ENCODE measurements at regions not wholly inside any gene's neighbourhood (a gene's known extent, or its start where the extent isn't known, plus 50 kb on each side); places are given as distances from the start of the nearest gene placed in this dataset.
"Not testable (repeated sequence)": the region's sequence is repeated elsewhere in the genome, so short reads cannot be mapped to it uniquely, and the experiment has no call there.

DNA sequence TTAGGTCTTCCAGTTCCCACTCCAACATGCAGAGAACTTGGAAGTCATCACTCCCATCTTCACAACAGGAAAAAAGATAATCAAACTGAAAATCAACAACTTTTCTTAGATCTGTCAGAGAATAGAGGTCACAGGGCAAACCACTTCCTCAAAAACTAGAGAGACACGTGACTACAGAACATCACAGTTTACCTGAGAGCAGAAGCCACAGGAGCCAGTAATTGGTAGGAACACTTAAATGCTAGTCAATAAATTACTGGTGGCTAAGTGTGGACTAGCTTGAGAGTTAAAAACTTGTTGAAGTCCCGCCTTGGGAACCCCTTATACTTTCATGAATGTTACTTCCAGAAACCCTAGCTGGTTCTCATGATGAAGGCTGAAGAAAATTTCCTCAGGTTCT lies 81.1 kb downstream of the THSD1 start:
- H3K27ac Mint-ChIP-seq; H3K27me3 Mint-ChIP-seq (ENCODE audit: low read depth); H3K9me3 Mint-ChIP-seq; DNase-seq (ENCODE audit: low spot score); H3K4me1 Mint-ChIP-seq (ENCODE audit: low read depth); intact Hi-C loops (cut with micrococcal nuclease); H3K36me3 Mint-ChIP-seq (ENCODE audit: low read depth); H3K4me3 Mint-ChIP-seq (ENCODE audit: low read depth): not testable (repeated sequence)

DNA sequence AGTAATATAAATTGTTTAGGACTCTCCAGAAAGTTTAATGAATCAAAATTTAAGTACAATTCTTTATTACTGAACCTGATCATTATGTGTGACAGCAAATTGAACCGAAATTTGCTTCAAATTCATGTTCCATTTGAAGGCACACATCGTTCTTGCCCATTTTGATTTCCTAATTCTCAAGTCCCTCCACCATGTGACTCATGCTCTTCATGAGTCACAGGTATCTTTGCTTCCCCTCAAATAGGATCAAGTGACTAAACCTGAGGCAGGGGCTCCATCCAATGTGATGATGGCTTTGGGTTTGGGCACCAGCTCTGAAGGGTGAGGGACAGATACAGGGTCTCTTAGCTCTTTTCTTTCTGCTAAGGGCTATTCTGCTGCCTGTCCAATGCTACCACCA lies 86.1 kb downstream of the THSD1 start:
- Mint-ChIP-seq H3K27me3 (ENCODE audit: low read depth) (peaks cover 15% of the 10 kb centered on the region), H3K9me3 (no peaks in the 10 kb centered on the region), H3K4me3 (ENCODE audit: low read depth) (no peak overlapping the region), H3K36me3 (ENCODE audit: low read depth) (no peaks in the 10 kb centered on the region), H3K4me1 (ENCODE audit: low read depth) (peaks cover 2% of the 10 kb centered on the region), H3K27ac (no peak overlapping the region)
- intact Hi-C loops (cut with micrococcal nuclease): no loop called here
- DNase-seq (ENCODE audit: low spot score): no peak

GRCh38 chr13:52309833-52310232 lies 96.1 kb downstream of the THSD1 start:
- H3K4me3 Mint-ChIP-seq (ENCODE audit: low read depth); intact Hi-C loops (cut with micrococcal nuclease); H3K36me3 Mint-ChIP-seq (ENCODE audit: low read depth); H3K4me1 Mint-ChIP-seq (ENCODE audit: low read depth); H3K27me3 Mint-ChIP-seq (ENCODE audit: low read depth); DNase-seq (ENCODE audit: low spot score); H3K27ac Mint-ChIP-seq: not testable (repeated sequence)
- H3K9me3 Mint-ChIP-seq: peaks cover 13% of the 10 kb centered on the region

DNA sequence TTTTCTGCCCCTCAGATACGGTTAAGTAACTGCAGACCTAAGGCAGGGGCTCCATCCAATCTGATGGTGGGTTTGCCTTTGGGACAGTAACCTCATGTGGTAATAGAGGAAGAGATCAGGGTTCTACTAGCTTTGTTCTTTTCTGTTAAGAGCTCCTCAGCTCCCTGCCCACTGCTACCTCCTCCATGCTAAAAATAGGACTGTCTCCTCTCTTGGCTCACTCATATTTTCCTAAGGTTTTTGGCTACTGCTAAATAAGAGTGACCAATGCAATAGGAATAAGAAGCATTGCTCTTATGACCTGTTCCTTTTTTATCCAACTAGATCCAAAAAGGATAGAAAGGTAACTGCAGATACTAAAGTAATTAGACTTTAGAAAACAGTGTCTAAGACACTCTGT lies 99.6 kb downstream of the THSD1 start:
- intact Hi-C loops (cut with micrococcal nuclease); H3K27ac Mint-ChIP-seq; H3K36me3 Mint-ChIP-seq (ENCODE audit: low read depth); H3K4me1 Mint-ChIP-seq (ENCODE audit: low read depth); H3K4me3 Mint-ChIP-seq (ENCODE audit: low read depth); H3K27me3 Mint-ChIP-seq (ENCODE audit: low read depth); DNase-seq (ENCODE audit: low spot score): not testable (repeated sequence)
- H3K9me3 Mint-ChIP-seq: peaks cover 17% of the 10 kb centered on the region

DNA sequence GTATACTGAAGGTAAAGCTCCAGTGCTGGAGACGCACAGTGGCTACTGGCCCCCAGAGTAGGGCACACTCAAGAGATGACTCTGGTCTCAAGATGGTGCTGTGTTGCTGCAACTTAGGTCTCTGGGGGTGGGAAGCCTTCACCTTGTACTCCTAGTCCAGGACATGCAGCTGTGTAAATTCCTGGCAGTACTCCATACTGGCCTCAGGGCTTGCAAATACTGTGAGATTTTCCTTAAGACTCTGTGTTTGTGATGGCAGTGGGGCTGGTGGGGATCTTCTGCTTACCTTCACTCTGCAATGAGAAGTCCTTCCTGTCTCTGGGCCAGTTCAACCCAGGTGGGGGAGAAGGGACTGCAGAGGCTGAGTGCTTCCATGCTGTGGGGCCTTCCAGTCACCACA lies 102.9 kb downstream of the THSD1 start:
- intact Hi-C loops (cut with micrococcal nuclease); H3K27me3 Mint-ChIP-seq (ENCODE audit: low read depth); H3K27ac Mint-ChIP-seq; H3K36me3 Mint-ChIP-seq (ENCODE audit: low read depth); H3K4me1 Mint-ChIP-seq (ENCODE audit: low read depth); H3K4me3 Mint-ChIP-seq (ENCODE audit: low read depth); DNase-seq (ENCODE audit: low spot score): not testable (repeated sequence)
- peaks cover 14% of the 10 kb centered on the region for H3K9me3 Mint-ChIP-seq

DNA sequence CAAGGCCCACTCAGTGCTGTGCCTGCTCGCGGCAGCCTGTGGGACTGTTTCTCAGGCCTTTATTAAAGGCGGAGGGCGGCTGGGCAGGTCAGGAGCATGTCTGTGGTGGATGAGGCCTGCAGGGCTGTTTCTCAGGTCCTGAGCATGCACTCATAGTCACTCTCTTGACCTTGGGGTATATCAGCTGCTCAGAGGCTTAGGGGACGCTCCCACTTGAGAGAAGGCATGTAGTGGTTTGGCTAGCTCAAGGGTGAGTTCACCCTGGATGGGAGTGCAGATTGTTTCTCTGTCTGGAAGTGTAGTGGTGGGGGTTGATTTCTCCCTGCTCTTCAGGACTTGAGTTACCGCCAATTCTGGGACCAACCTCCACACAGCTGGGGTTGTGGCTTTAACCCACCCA lies 103.3 kb downstream of the THSD1 start:
- H3K27me3 Mint-ChIP-seq (ENCODE audit: low read depth); intact Hi-C loops (cut with micrococcal nuclease); DNase-seq (ENCODE audit: low spot score); H3K4me1 Mint-ChIP-seq (ENCODE audit: low read depth); H3K4me3 Mint-ChIP-seq (ENCODE audit: low read depth); H3K27ac Mint-ChIP-seq; H3K36me3 Mint-ChIP-seq (ENCODE audit: low read depth): not testable (repeated sequence)
- H3K9me3 Mint-ChIP-seq: peaks cover 14% of the 10 kb centered on the region

DNA sequence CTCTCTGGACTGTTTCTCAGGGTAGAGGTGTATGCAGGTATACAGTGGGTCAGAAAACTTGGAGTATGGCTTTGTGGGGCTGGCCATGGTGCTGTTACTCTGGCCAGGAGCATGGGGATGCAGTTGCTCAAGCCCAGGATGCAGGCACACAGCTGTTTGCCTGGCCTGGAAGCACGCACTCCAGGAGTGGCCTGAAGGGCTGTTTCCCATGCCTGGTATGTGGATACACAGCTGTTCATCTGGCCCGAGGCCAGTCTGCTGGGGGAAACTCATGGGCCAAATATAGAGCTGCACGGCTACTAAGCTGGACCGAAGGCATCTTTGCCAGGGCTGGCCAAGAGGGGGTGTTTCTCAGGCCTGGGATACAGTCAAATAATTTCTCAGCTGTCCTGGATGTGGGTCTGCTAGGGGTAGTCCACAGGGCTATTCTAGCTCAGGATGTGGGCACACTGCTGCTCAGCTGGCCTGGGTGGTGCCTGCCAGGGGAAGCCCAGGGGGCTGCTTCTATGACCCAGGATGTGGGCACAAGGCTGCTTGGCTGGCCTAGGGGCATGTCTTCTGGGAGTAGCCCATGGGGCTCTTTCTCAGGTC lies 104.1 kb downstream of the THSD1 start:
- intact Hi-C loops (cut with micrococcal nuclease): not testable (repeated sequence)

DNA sequence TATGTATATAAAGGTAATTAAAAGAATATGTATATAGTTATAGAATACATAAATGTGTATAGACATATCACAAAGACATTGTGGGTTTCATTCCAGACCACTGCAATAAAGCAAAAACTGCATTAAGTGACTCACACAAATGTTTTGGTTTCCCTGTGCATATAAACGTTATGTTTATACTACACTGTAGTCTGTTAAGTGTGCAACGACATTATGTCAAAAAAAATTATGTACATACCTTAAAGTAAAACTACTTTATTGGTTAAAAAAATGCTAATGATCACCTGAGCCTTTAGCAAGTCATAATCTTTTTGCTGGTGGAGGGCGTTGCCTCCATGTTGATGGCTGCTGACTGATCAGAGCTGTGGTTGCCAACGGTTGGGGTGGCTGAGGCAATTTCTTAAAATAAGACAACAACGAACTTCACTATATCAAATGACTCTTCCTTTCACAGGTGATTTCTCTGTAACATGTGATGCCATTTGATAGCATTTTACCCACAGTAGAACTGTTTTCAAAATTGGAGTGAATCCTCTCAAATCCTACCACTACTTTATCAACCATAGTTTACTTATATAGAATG lies 107.8 kb downstream of the THSD1 start:
- DNase-seq (ENCODE audit: low spot score); H3K27ac Mint-ChIP-seq; H3K4me1 Mint-ChIP-seq (ENCODE audit: low read depth); H3K27me3 Mint-ChIP-seq (ENCODE audit: low read depth); intact Hi-C loops (cut with micrococcal nuclease); H3K36me3 Mint-ChIP-seq (ENCODE audit: low read depth); H3K4me3 Mint-ChIP-seq (ENCODE audit: low read depth): not testable (repeated sequence)
- H3K9me3 Mint-ChIP-seq: peaks cover 14% of the 10 kb centered on the region

More for the DNA sequence above, 104.1 kb downstream of the THSD1 start:
- not testable (repeated sequence) for H3K27ac Mint-ChIP-seq; H3K4me1 Mint-ChIP-seq (ENCODE audit: low read depth); DNase-seq (ENCODE audit: low spot score); H3K4me3 Mint-ChIP-seq (ENCODE audit: low read depth); H3K27me3 Mint-ChIP-seq (ENCODE audit: low read depth); H3K36me3 Mint-ChIP-seq (ENCODE audit: low read depth)
- peaks cover 14% of the 10 kb centered on the region for H3K9me3 Mint-ChIP-seq

DNA sequence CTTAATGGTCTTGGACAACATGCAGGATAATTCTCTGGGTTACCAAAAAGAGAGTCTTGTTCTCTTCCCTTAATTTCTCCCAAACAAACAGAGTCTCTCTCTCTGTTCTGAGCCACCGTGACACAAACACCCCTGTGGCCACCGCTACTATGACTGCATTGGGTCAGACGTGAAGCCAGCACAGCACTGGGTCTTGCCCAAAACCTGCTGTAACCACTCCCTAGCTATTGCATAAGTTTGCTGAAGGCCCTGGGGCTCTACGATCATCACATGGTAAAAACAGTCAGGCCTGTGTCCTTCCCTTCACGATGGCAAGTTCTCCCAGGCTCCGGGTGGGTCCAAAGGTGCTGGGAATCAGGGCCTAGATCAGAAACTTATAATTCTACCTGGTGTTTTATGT lies 117.1 kb downstream of the THSD1 start:
- H3K4me3 Mint-ChIP-seq (ENCODE audit: low read depth); H3K9me3 Mint-ChIP-seq; H3K27me3 Mint-ChIP-seq (ENCODE audit: low read depth); H3K27ac Mint-ChIP-seq; H3K4me1 Mint-ChIP-seq (ENCODE audit: low read depth); H3K36me3 Mint-ChIP-seq (ENCODE audit: low read depth); DNase-seq (ENCODE audit: low spot score); intact Hi-C loops (cut with micrococcal nuclease): not testable (repeated sequence)

GRCh38 chr13:52281387-52281786 lies 122.0 kb upstream of the NEK3 start:
- intact Hi-C loops (cut with micrococcal nuclease); H3K4me3 Mint-ChIP-seq (ENCODE audit: low read depth); H3K27me3 Mint-ChIP-seq (ENCODE audit: low read depth); H3K4me1 Mint-ChIP-seq (ENCODE audit: low read depth); DNase-seq (ENCODE audit: low spot score); H3K9me3 Mint-ChIP-seq; H3K36me3 Mint-ChIP-seq (ENCODE audit: low read depth); H3K27ac Mint-ChIP-seq: not testable (repeated sequence)

DNA sequence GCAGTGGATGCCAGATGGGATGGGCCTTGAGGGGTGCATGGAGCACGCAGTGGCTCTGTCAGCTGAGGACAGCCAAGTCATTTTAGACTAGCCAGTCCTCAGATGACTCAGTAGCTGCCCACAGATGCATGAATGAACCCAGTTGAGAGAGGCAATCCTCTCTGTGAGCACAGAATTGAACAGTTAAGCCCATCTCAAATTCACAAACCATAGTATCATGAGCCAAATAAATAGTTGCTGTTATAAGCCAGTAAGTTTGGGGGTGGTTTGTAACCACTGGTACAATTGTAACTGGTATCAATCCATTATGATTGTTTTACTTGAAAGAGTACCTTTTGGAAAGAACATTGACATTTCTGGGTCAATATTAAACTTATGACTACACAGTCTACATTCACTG lies 120.0 kb upstream of the NEK3 start:
- H3K4me1 Mint-ChIP-seq (ENCODE audit: low read depth); H3K27ac Mint-ChIP-seq; H3K27me3 Mint-ChIP-seq (ENCODE audit: low read depth); intact Hi-C loops (cut with micrococcal nuclease); DNase-seq (ENCODE audit: low spot score); H3K36me3 Mint-ChIP-seq (ENCODE audit: low read depth); H3K4me3 Mint-ChIP-seq (ENCODE audit: low read depth); H3K9me3 Mint-ChIP-seq: not testable (repeated sequence)

GRCh38 chr13:52254299-52254698 lies 94.9 kb upstream of the NEK3 start:
- H3K27ac Mint-ChIP-seq; H3K4me1 Mint-ChIP-seq (ENCODE audit: low read depth); H3K27me3 Mint-ChIP-seq (ENCODE audit: low read depth); H3K4me3 Mint-ChIP-seq (ENCODE audit: low read depth); DNase-seq (ENCODE audit: low spot score); intact Hi-C loops (cut with micrococcal nuclease); H3K36me3 Mint-ChIP-seq (ENCODE audit: low read depth); H3K9me3 Mint-ChIP-seq: not testable (repeated sequence)

DNA sequence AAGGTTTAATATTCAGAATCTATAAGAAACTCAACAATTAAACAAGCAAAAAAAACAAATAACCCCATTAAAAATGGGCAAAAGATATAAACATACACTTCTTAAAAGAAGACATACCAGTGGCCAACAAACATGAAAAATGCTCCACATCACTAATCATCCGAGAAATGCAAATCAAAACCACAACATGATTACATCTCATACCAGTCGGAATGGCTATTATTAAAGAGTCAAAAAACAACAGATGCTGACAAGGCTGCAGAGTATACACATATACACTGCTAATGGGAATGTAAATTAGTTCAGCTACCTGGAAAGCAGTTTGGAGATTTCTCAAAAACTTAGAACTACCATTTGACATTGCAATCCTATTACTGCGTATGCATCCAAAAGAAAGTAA lies 81.4 kb upstream of the NEK3 start:
- H3K27me3 Mint-ChIP-seq (ENCODE audit: low read depth); intact Hi-C loops (cut with micrococcal nuclease); H3K4me3 Mint-ChIP-seq (ENCODE audit: low read depth); H3K9me3 Mint-ChIP-seq; H3K4me1 Mint-ChIP-seq (ENCODE audit: low read depth); H3K36me3 Mint-ChIP-seq (ENCODE audit: low read depth); DNase-seq (ENCODE audit: low spot score); H3K27ac Mint-ChIP-seq: not testable (repeated sequence)

Data from activated T-helper 2 cell treated with anti-CD3 and anti-CD28 coated beads, Interferon-gamma antibody, Interleukin-2, Interleukin-4, amounts not matched to agents 10 μg/mL and 5 μg/mL and 100 μg/mL, durations not matched to agents 14 hours and 24 hours and 36 hours (primary cell).